22Rv1 (cell line): ENCODE measurements at regions not wholly inside any gene's neighbourhood (a gene's known extent, or its start where the extent isn't known, plus 50 kb on each side); places are given as distances from the start of the nearest gene placed in this dataset.

Source experiments
- ZFX ChIP-seq: fragments of 450-650 bp; IDR thresholded peaks from 2 replicates; pipeline ENCODE4 v1.6.1; 2017; ENCODE audit warnings: antibody characterized with exemption, borderline replicate concordance
- TF ChIP-seq, protein P1 (sequence below): fragments of 450-650 bp; IDR thresholded peaks from 2 replicates; pipeline ENCODE4 v1.5.1; 2017; ENCODE audit warnings: mild to moderate bottlenecking

GRCh38 chr4:9602389-9602914, 158.2 kb downstream of the DEFB131A start:
- TF ChIP-seq, protein P1, sequence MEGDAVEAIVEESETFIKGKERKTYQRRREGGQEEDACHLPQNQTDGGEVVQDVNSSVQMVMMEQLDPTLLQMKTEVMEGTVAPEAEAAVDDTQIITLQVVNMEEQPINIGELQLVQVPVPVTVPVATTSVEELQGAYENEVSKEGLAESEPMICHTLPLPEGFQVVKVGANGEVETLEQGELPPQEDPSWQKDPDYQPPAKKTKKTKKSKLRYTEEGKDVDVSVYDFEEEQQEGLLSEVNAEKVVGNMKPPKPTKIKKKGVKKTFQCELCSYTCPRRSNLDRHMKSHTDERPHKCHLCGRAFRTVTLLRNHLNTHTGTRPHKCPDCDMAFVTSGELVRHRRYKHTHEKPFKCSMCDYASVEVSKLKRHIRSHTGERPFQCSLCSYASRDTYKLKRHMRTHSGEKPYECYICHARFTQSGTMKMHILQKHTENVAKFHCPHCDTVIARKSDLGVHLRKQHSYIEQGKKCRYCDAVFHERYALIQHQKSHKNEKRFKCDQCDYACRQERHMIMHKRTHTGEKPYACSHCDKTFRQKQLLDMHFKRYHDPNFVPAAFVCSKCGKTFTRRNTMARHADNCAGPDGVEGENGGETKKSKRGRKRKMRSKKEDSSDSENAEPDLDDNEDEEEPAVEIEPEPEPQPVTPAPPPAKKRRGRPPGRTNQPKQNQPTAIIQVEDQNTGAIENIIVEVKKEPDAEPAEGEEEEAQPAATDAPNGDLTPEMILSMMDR = no peak
- TF ChIP-seq ZFX = no peak
